UCSD-AML1 (cell line): ENCODE measurements at regions not wholly inside any gene's neighbourhood (a gene's known extent, or its start where the extent isn't known, plus 50 kb on each side); places are given as distances from the start of the nearest gene placed in this dataset.

Experiments
- DNase-seq: peaks from one replicate; lab custom pipeline; 2025; ENCODE audit not compliant: unreplicated experiment; lab: John Stamatoyannopoulos, UW

DNA sequence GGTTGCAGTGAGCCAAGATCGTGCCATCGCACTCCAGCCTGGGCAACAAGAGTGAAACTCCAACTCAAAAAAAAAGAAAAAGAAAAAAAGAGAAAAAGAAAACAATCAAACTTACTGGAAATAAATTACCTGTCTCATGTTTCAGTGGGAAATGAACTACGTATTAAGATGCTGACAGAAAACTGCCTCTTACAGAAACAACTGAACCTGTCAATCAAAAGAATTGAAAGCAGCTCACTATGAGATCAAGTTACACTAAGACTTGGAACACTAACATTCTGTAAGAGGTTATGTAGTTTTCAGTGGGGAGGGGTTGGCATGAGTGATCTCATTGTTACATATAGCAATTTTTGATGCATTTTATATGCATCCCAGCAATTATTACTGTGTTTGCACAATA is 64.4 kb upstream of the SPATA31E1 start:
- no peak for DNase-seq

- no peak for DNase-seq
These were observed 58.3 kb upstream of the SPATA31E1 start for GRCh38 chr9:87824216-87824875.

DNA sequence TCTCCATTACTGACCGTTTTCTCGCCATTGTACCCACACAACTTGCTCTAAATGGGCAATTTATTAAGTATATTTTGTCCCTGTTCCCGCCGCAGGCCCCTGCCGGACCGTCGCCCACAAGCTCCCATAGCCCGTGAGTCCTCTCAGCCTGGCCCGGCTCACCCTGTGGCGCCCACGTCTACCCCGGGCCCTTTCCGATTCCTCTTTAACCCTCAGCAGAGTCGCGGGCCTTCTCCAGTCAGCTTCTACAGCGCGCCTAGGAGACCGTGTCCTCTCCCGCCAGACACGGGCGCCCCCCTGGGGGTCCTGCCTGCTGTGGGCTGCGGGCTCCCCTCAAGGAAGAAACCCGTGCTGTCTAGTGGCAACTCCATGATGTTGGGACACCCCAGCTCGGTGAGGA is 57.8 kb upstream of the SPATA31E1 start:
- no peak for DNase-seq

DNA sequence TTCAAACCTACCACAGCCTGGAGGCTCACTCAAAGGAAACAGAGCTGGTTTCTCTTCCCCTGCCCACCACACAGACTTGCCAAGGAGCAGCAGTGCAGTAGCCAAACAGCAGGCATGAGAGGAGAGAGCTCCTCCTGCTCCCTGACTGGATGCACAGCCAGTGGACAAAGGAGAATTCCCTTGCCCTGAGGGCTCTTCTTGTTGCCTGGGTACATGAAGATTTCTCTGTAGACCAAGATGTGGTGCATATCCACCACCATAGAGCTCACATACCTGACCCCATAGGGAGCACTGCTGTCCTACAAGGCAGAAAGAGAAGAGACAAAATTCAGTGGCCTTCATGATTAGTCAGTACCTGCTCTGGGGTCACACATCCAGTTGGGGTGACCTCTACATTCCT is 56.3 kb upstream of the SPATA31E1 start:
- DNase-seq = no peak

- DNase-seq = no peak
These were observed 55.3 kb upstream of the SPATA31E1 start for GRCh38 chr9:87827341-87827740.

DNA sequence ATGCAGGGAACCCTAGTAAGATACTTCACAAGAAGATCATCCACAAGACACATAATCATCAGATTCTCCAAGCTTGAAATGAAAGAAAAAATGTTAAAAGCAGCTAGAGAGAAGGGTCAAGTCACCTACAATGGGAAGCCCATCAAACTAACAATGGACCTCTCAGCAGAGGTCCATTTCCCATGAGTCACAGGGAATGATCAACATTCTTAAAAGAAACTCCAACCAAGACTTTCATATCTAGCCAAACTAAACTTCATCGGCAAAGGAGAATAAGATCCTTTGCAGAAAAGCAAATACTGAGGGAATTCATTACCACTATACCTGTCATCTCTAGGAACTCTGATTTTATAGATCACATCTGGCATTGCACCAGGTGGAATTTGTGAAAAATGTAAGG is 52.9 kb upstream of the SPATA31E1 start:
- DNase-seq = no peak

DNA sequence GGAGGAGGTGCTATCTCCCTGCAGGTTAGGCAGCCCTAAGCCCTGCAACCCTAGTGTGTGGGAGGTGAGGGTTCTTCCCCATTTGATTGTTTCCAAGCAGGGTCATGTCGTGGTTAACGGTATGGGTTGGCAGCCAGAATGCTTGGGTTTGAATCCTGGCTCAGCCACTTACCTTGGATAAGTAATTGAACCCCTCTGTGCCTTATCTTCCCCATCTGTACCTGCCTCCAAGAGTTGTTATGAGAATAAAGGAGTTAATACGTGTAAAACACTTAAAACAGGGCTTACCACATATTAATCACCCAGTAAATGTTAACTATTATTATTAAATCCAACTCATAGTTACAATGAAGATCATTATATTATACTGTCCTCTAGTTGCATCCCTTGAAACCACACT is 52.2 kb upstream of the SPATA31E1 start:
- no peak for DNase-seq

- DNase-seq = no peak
These were observed 51.5 kb upstream of the SPATA31E1 start for GRCh38 chr9:87831159-87831558.
